ENCODE measurements at regions not wholly inside any gene's neighbourhood (a gene's known extent, or its start where the extent isn't known, plus 50 kb on each side); places are given as distances from the start of the nearest gene placed in this dataset.

- no peak for DNase-seq (ENCODE audit: low read depth in 2 of 2)
Observed at GRCh38 chr4:180794333-180794732, 1448.9 kb upstream of the TENM3 start.

GRCh38 chr4:180798036-180798577 is 1445.1 kb upstream of the TENM3 start:
- no peak for DNase-seq (ENCODE audit: low read depth in 2 of 2)

- no peak for DNase-seq (ENCODE audit: low read depth in 2 of 2)
Observed at GRCh38 chr4:180799798-180800197, 1443.4 kb upstream of the TENM3 start.

GRCh38 chr4:180805101-180805500 is 1438.1 kb upstream of the TENM3 start:
- DNase-seq (ENCODE audit: low read depth in 2 of 2): no peak

- DNase-seq (ENCODE audit: low read depth in 2 of 2): no peak
Observed at GRCh38 chr4:180808862-180809261, 1434.3 kb upstream of the TENM3 start.

- DNase-seq (ENCODE audit: low read depth in 2 of 2): no peak
Observed at GRCh38 chr4:180809439-180809838, 1433.8 kb upstream of the TENM3 start.

- no peak for DNase-seq (ENCODE audit: low read depth in 2 of 2)
Observed at GRCh38 chr4:180810581-180810980, 1432.6 kb upstream of the TENM3 start.

- DNase-seq (ENCODE audit: low read depth in 2 of 2): no peak
Observed at GRCh38 chr4:180811556-180811955, 1431.6 kb upstream of the TENM3 start.

GRCh38 chr4:180812783-180813182 is 1430.4 kb upstream of the TENM3 start:
- DNase-seq (ENCODE audit: low read depth in 2 of 2): no peak

GRCh38 chr4:180814875-180815417 is 1428.3 kb upstream of the TENM3 start:
- no peak for DNase-seq (ENCODE audit: low read depth in 2 of 2)

- DNase-seq (ENCODE audit: low read depth in 2 of 2): no peak
Observed at GRCh38 chr4:180817529-180817928, 1425.7 kb upstream of the TENM3 start.

- no peak for DNase-seq (ENCODE audit: low read depth in 2 of 2)
Observed at GRCh38 chr4:180823108-180823507, 1420.1 kb upstream of the TENM3 start.

GRCh38 chr4:180827232-180828009 is 1415.8 kb upstream of the TENM3 start:
- no peak for DNase-seq (ENCODE audit: low read depth in 2 of 2)

- DNase-seq (ENCODE audit: low read depth in 2 of 2): no peak
Observed at GRCh38 chr4:180828455-180829018, 1414.7 kb upstream of the TENM3 start.

- no peak for DNase-seq (ENCODE audit: low read depth in 2 of 2)
Observed at GRCh38 chr4:180832073-180832472, 1411.1 kb upstream of the TENM3 start.

- no peak for DNase-seq (ENCODE audit: low read depth in 2 of 2)
Observed at GRCh38 chr4:180840142-180840541, 1403.1 kb upstream of the TENM3 start.

GRCh38 chr4:180850318-180850940 is 1392.8 kb upstream of the TENM3 start:
- DNase-seq (ENCODE audit: low read depth in 2 of 2): no peak

GRCh38 chr4:180852738-180853137 is 1390.5 kb upstream of the TENM3 start:
- DNase-seq (ENCODE audit: low read depth in 2 of 2): no peak

- no peak for DNase-seq (ENCODE audit: low read depth in 2 of 2)
Observed at GRCh38 chr4:180855184-180855583, 1388.0 kb upstream of the TENM3 start.

- DNase-seq (ENCODE audit: low read depth in 2 of 2): no peak
Observed at GRCh38 chr4:180860089-180860720, 1383.0 kb upstream of the TENM3 start.

GRCh38 chr4:180861651-180862050 is 1381.6 kb upstream of the TENM3 start:
- DNase-seq (ENCODE audit: low read depth in 2 of 2): no peak
